ENCODE measurements at regions not wholly inside any gene's neighbourhood (a gene's known extent, or its start where the extent isn't known, plus 50 kb on each side); places are given as distances from the start of the nearest gene placed in this dataset.

GRCh38 chr10:78934532-78934898 is 134.3 kb upstream of the ZMIZ1 start:
- TF ChIP-seq CTCF (IDR thresholded peaks at IDR 0.05), result no peak
- TF ChIP-seq POLR2A (IDR thresholded peaks at IDR 0.05), result no peak

Data from thyroid gland (tissue), 4 donors.